Thyroid gland (tissue), 4 donors: ENCODE measurements at regions not wholly inside any gene's neighbourhood (a gene's known extent, or its start where the extent isn't known, plus 50 kb on each side); places are given as distances from the start of the nearest gene placed in this dataset.

Experiments
- DNase-seq, 2 donors: peaks; one replicate each; pipeline ENCODE4 v3.0.0-alpha.2; 2019
- H3K27ac ChIP-seq, 3 donors: fragments of 200-600 bp; sonication (generic); 1 replicate in 2 of 3; 2 replicates in 1 of 3; pipeline ENCODE4 v1.5.1; 2016 to 2019; ENCODE audit warnings: mild to moderate bottlenecking in 1 of 3, moderate library complexity in 1 of 3
- H3K27me3 ChIP-seq: fragments of 200-600 bp; sonication (generic); one replicate; pipeline ENCODE4 v1.5.1; 2019
- H3K36me3 ChIP-seq, 2 donors: fragments of 200-600 bp; sonication (generic); one replicate each; pipeline ENCODE4 v1.5.1; 2016 to 2019
- H3K4me1 ChIP-seq, 2 donors: fragments of 200-600 bp; sonication (generic); one replicate each; pipeline ENCODE4 v1.5.1; 2017 to 2019
- H3K4me3 ChIP-seq, 3 donors: fragments of 200-600 bp; sonication (generic); replicated peaks in 1 of 3; 1 replicate in 2 of 3; 2 replicates in 1 of 3; pipeline ENCODE4 v1.5.1; 2016; ENCODE audit warnings: mild to moderate bottlenecking in 1 of 3
- H3K9me3 ChIP-seq: fragments of 200-600 bp; sonication (generic); one replicate; pipeline ENCODE4 v1.5.1; 2017
- CTCF ChIP-seq, 6 experiments: fragments of 200-600 bp in 3 of 6; fragments of 450-650 bp in 3 of 6; sonication (generic) in 3 of 6; IDR thresholded peaks; one replicate each; pipeline ENCODE4 v1.5.1; 2016 to 2019; ENCODE audit warnings: antibody characterized with exemption in 6 of 6, mild to moderate bottlenecking in 2 of 6, inconsistent platforms in 1 of 6, moderate library complexity in 1 of 6
- POLR2A ChIP-seq, 2 donors: fragments of 450-650 bp; IDR thresholded peaks; one replicate each; pipeline ENCODE4 v1.6.1; 2017; ENCODE audit warnings: antibody characterized with exemption in 2 of 2, mild to moderate bottlenecking in 2 of 2, moderate library complexity in 1 of 2
- WGBS, 2 donors: methylation state at CpG; one replicate each; pipeline ENCODE4 v1.1.5; 2017; 5-methylcytosine and 5-hydroxymethylcytosine counted together
- intact Hi-C: fragments of 100-400 bp; cut with DNase I; formaldehyde crosslinking; loops from one replicate; pipeline ENCODE4 v1.15.1; 2023

DNA sequence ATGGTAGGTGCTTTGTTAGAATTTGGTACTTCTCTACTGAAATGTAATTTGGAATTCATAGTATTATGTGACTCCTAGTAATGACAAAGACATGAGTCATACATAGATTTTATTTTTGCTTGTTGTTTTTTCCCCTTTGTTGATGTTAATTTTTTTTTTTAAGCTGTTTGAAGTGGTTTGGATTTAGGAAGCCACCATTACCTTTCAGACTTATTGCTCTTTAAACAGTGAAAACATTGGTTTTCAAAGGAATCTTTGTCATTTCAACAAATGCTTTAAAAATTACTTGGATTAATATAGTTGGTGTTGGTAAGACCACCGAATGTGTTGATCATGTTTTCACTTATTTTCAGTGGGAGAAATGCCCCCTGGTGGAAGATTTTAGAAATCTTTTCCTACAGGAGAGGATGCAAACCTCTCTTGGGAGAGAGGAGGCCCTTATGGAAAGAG lies 170.1 kb upstream of the PITX1 start:
- Histone ChIP-seq H3K4me3 (no peak overlapping the region), H3K27ac (no peak overlapping the region), H3K36me3 (no peaks in the 10 kb centered on the region), H3K4me1 (no peaks in the 10 kb centered on the region), H3K9me3 (no peaks in the 10 kb centered on the region), H3K27me3 (no peaks in the 10 kb centered on the region)
- no peak for DNase-seq
- TF ChIP-seq CTCF (IDR thresholded peaks at IDR 0.05) (peak in 5 of 6 experiments; percentile 8 to 29 (median 23)), POLR2A (IDR thresholded peaks at IDR 0.05) (no peak)
- WGBS, 2 donors: 68 to 72% methylated on average over 1 of the region's 1 CpG
- intact Hi-C loops: no loop called here

DNA sequence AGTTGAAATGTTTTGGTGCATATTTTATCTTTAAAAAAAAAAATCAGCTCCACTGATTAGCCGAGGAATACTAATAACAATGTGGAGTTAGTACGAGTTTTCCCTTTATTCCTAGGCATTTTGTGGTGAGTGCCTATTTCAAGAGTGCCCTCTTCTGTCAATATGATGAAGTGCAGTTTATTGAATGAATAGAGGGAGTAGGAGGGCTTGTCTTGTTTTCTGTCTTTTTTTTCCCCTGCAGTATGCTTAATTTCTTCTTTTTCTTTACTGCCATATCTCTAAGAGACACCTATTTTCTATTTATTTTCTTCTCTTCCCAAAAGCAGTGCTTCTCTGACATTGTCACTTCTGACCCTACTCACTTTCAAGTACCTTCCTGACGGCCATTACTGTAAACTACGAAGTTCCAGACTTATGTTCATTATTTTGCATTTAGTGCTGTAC lies 169.6 kb upstream of the PITX1 start:
- Histone ChIP-seq H3K4me1 (no peaks in the 10 kb centered on the region), H3K4me3 (no peak overlapping the region), H3K27me3 (no peaks in the 10 kb centered on the region), H3K27ac (no peak overlapping the region), H3K36me3 (no peaks in the 10 kb centered on the region), H3K9me3 (no peaks in the 10 kb centered on the region)
- intact Hi-C loops: no loop called here
- 77 to 80% methylated on average over 4 of the region's 4 CpGs for WGBS, 2 donors
- DNase-seq: no peak
- TF ChIP-seq POLR2A (IDR thresholded peaks at IDR 0.05) (no peak), CTCF (IDR thresholded peaks at IDR 0.05) (peak in 3 of 6 experiments; percentile 41 to 51 (median 44))

- 98 to 99% methylated on average over 2 of the region's 2 CpGs for WGBS, 2 donors
- Histone ChIP-seq H3K27ac (no peak overlapping the region), H3K36me3 (no peaks in the 10 kb centered on the region), H3K9me3 (no peaks in the 10 kb centered on the region), H3K27me3 (no peaks in the 10 kb centered on the region), H3K4me3 (no peak overlapping the region), H3K4me1 (no peaks in the 10 kb centered on the region)
- intact Hi-C loops: no loop called here
- DNase-seq: no peak
- no peak for TF ChIP-seq POLR2A (IDR thresholded peaks at IDR 0.05)
- TF ChIP-seq CTCF (IDR thresholded peaks at IDR 0.05): no peak
These were observed 169.0 kb upstream of the PITX1 start for GRCh38 chr5:135203019-135203418.

- intact Hi-C loops: loop anchor here (10.0 kb wide), 1 partner anchor 285 kb away; no protein-coding TSS in a partner anchor
- Histone ChIP-seq H3K4me3 (no peak overlapping the region), H3K36me3 (no peaks in the 10 kb centered on the region), H3K27me3 (no peaks in the 10 kb centered on the region), H3K27ac (no peak overlapping the region), H3K4me1 (no peaks in the 10 kb centered on the region), H3K9me3 (no peaks in the 10 kb centered on the region)
- DNase-seq: no peak
- WGBS, 2 donors: 81 to 92% methylated on average over 1 of the region's 1 CpG
- TF ChIP-seq POLR2A (IDR thresholded peaks at IDR 0.05) (no peak), CTCF (IDR thresholded peaks at IDR 0.05) (no peak)
These were observed 165.9 kb upstream of the PITX1 start for GRCh38 chr5:135199919-135200318.

- H3K4me3 ChIP-seq: no peak overlapping the region
- H3K27ac ChIP-seq: no peak overlapping the region
- no peak for DNase-seq
- TF ChIP-seq POLR2A (IDR thresholded peaks at IDR 0.05): no peak
- TF ChIP-seq CTCF (IDR thresholded peaks at IDR 0.05): no peak
- no peaks in the 10 kb centered on the region for H3K27me3 ChIP-seq
- H3K36me3 ChIP-seq: no peaks in the 10 kb centered on the region
- WGBS, 2 donors: 75 to 85% methylated on average over 1 of the region's 1 CpG
- intact Hi-C loops: loop anchor here (10.0 kb wide), 1 partner anchor 282 kb away; no protein-coding TSS in a partner anchor
- H3K4me1 ChIP-seq: peaks cover 2 to 3% of the 10 kb centered on the region in 2 donors
- no peaks in the 10 kb centered on the region for H3K9me3 ChIP-seq
These were observed 162.5 kb upstream of the PITX1 start for GRCh38 chr5:135196483-135196882.
